ENCODE measurements at regions not wholly inside any gene's neighbourhood (a gene's known extent, or its start where the extent isn't known, plus 50 kb on each side); places are given as distances from the start of the nearest gene placed in this dataset.

GRCh38 chr15:50830477-50831354 lies 65.2 kb upstream of the SPPL2A start:
- Histone ChIP-seq H3K4me1 (no peaks in the 10 kb centered on the region), H3F3A (ENCODE audit: low read depth) (no peaks in the 10 kb centered on the region), H3K27ac (no peak overlapping the region), H3K36me3 (no peaks in the 10 kb centered on the region), H2AFZ (replicated peaks) (no peak overlapping the region), H3K79me2 (ENCODE audit: low read depth) (no peaks in the 10 kb centered on the region), H4K20me1 (ENCODE audit: low read depth) (no peaks in the 10 kb centered on the region), H3K27me3 (no peaks in the 10 kb centered on the region), H3K4me2 (no peak overlapping the region), H3K4me3 (no peak overlapping the region), H3K9ac (no peak overlapping the region), H3K9me3 (ENCODE audit: low read depth) (no peaks in the 10 kb centered on the region)
- Mint-ChIP-seq H3K36me3 (no peaks in the 10 kb centered on the region), H3K27me3 (ENCODE audit: insufficient read depth, low read depth) (no peaks in the 10 kb centered on the region), H3K4me1 (peaks cover 13% of the 10 kb centered on the region), H3K4me3 (no peak overlapping the region), H3K27ac (peak overlapping the region; percentile 63), H3K9me3 (no peaks in the 10 kb centered on the region)
- no peak for DNase-seq (ENCODE audit: low spot score)
- TF ChIP-seq EZH2phosphoT487 (IDR thresholded peaks at IDR 0.05) (no peak), EZH2 (IDR thresholded peaks at IDR 0.05) (no peak), CTCF (IDR thresholded peaks at IDR 0.05) (no peak)

GRCh38 chr15:50828610-50829206 lies 63.2 kb upstream of the SPPL2A start:
- Histone ChIP-seq H4K20me1 (ENCODE audit: low read depth) (no peaks in the 10 kb centered on the region), H3F3A (ENCODE audit: low read depth) (no peaks in the 10 kb centered on the region), H3K4me1 (no peaks in the 10 kb centered on the region), H3K27ac (no peak overlapping the region), H3K27me3 (no peaks in the 10 kb centered on the region), H3K79me2 (ENCODE audit: low read depth) (no peaks in the 10 kb centered on the region), H2AFZ (replicated peaks) (no peak overlapping the region), H3K9me3 (ENCODE audit: low read depth) (no peaks in the 10 kb centered on the region), H3K9ac (no peak overlapping the region), H3K4me3 (no peak overlapping the region), H3K36me3 (no peaks in the 10 kb centered on the region), H3K4me2 (no peak overlapping the region)
- Mint-ChIP-seq H3K9me3 (no peaks in the 10 kb centered on the region), H3K4me1 (peaks cover 13% of the 10 kb centered on the region), H3K36me3 (no peaks in the 10 kb centered on the region), H3K4me3 (peak overlapping the region; percentile 1), H3K27ac (peak overlapping the region; percentile 8), H3K27me3 (ENCODE audit: insufficient read depth, low read depth) (no peaks in the 10 kb centered on the region)
- peak; percentile 40 for DNase-seq (ENCODE audit: low spot score)
- TF ChIP-seq EZH2phosphoT487 (IDR thresholded peaks at IDR 0.05) (no peak), CTCF (IDR thresholded peaks at IDR 0.05) (no peak), EZH2 (IDR thresholded peaks at IDR 0.05) (no peak)

GRCh38 chr15:50825946-50826345 lies 60.4 kb upstream of the SPPL2A start:
- DNase-seq (ENCODE audit: low spot score): no peak
- no peaks in the 10 kb centered on the region for H3K27me3 ChIP-seq

More at GRCh38 chr15:50825946-50826345, 60.4 kb upstream of the SPPL2A start:
- no peak overlapping the region for H2AFZ ChIP-seq (replicated peaks)
- H4K20me1 ChIP-seq (ENCODE audit: low read depth): no peaks in the 10 kb centered on the region
- no peak overlapping the region for H3K9ac ChIP-seq
- H3K27ac ChIP-seq: no peak overlapping the region
- peaks cover 13% of the 10 kb centered on the region for H3K4me1 Mint-ChIP-seq
- H3K4me2 ChIP-seq: no peak overlapping the region
- no peaks in the 10 kb centered on the region for H3K36me3 ChIP-seq
- no peak for TF ChIP-seq EZH2phosphoT487 (IDR thresholded peaks at IDR 0.05)
- no peak for TF ChIP-seq EZH2 (IDR thresholded peaks at IDR 0.05)
- TF ChIP-seq CTCF (IDR thresholded peaks at IDR 0.05): no peak
- H3K9me3 ChIP-seq (ENCODE audit: low read depth): no peaks in the 10 kb centered on the region
- H3F3A ChIP-seq (ENCODE audit: low read depth): no peaks in the 10 kb centered on the region
- H3K36me3 Mint-ChIP-seq: no peaks in the 10 kb centered on the region
- no peak overlapping the region for H3K27ac Mint-ChIP-seq
- H3K4me1 ChIP-seq: no peaks in the 10 kb centered on the region
- H3K79me2 ChIP-seq (ENCODE audit: low read depth): no peaks in the 10 kb centered on the region
- H3K4me3 ChIP-seq: no peak overlapping the region
- H3K4me3 Mint-ChIP-seq: no peak overlapping the region
- H3K9me3 Mint-ChIP-seq: no peaks in the 10 kb centered on the region
- H3K27me3 Mint-ChIP-seq (ENCODE audit: insufficient read depth, low read depth): no peaks in the 10 kb centered on the region
